PC-3 (cell line): ENCODE measurements at regions not wholly inside any gene's neighbourhood (a gene's known extent, or its start where the extent isn't known, plus 50 kb on each side); places are given as distances from the start of the nearest gene placed in this dataset.

Experiments used
- ATAC-seq: fragments of 200-7000 bp; cut with Tn5 transposase; 2 replicates; pipeline ENCODE4 v1.9.1; 2020; ENCODE audit warnings: mild to moderate bottlenecking, moderate library complexity
- BruUV-seq: library from RNA; stranded (reverse); fragments of 400-500 nt; replicated peaks from 2 replicates; lab custom pipeline; 2021; lab: Mats Ljungman, UMichigan
- CTCF ChIA-PET: fragments of 300-600 bp; sonication (Branson Sonifier 250); formaldehyde crosslinking; loops from one replicate; lab custom pipeline; 2022; ENCODE audit warnings: antibody characterized with exemption; lab: Charles Lee
- POLR2A ChIA-PET: fragments of 300-600 bp; sonication (Branson Sonifier 250); formaldehyde crosslinking; loops from one replicate; lab custom pipeline; 2022; ENCODE audit warnings: antibody characterized with exemption; ENCODE audit not compliant: unreplicated experiment; lab: Charles Lee
- DNase-seq: peaks from one replicate; pipeline ENCODE4 v3.0.0-alpha.2; 2015
- H2AFZ ChIP-seq: fragments of 300-600 bp; sonication (generic); 2 replicates; pipeline ENCODE4 v1.6.0; 2016; ENCODE audit warnings: antibody characterized with exemption, low read length
- H3F3A ChIP-seq: fragments of 300-600 bp; sonication (generic); one replicate; pipeline ENCODE4 v1.6.0; 2017; ENCODE audit warnings: antibody characterized with exemption, low read length, control low read depth, mild to moderate bottlenecking; ENCODE audit not compliant: unreplicated experiment
- H3K27ac ChIP-seq: fragments of 300-600 bp; sonication (generic); 2 replicates; pipeline ENCODE4 v1.5.1; 2016; ENCODE audit warnings: mild to moderate bottlenecking, low read length
- H3K27me3 ChIP-seq: fragments of 300-600 bp; sonication (generic); 2 replicates; pipeline ENCODE4 v1.6.1; 2016; ENCODE audit warnings: low read length, mixed read lengths
- H3K36me3 ChIP-seq: fragments of 300-600 bp; sonication (generic); 2 replicates; pipeline ENCODE4 v1.6.1; 2016; ENCODE audit warnings: low read depth, mixed run types, low read length, mixed read lengths
- H3K4me1 ChIP-seq: fragments of 300-600 bp; sonication (generic); 2 replicates; pipeline ENCODE4 v1.5.1; 2016; ENCODE audit warnings: low read length; ENCODE audit not compliant: insufficient read depth
- H3K4me2 ChIP-seq: fragments of 300-600 bp; sonication (generic); 2 replicates; pipeline ENCODE4 v1.6.0; 2016; ENCODE audit warnings: low read length
- H3K4me3 ChIP-seq: fragments of 300-600 bp; sonication (generic); 2 replicates; pipeline ENCODE4 v1.5.1; 2016; ENCODE audit warnings: mild to moderate bottlenecking, low read length, mixed read lengths
- H3K79me2 ChIP-seq: fragments of 300-600 bp; sonication (generic); 2 replicates; pipeline ENCODE4 v1.6.1; 2017; ENCODE audit warnings: low read length, mixed read lengths
- H3K9ac ChIP-seq: fragments of 300-600 bp; sonication (generic); 2 replicates; pipeline ENCODE4 v1.6.0; 2016; ENCODE audit warnings: mild to moderate bottlenecking, low read length
- H3K9me2 ChIP-seq: fragments of 300-600 bp; sonication (generic); replicated peaks from 2 replicates; pipeline ENCODE4 v1.6.1; 2016; ENCODE audit warnings: mixed run types, low read length, mixed read lengths
- H3K9me3 ChIP-seq: fragments of 300-600 bp; sonication (generic); 2 replicates; pipeline ENCODE4 v1.6.1; 2016; ENCODE audit warnings: low read length, mixed read lengths
- H4K20me1 ChIP-seq: fragments of 300-600 bp; sonication (generic); 2 replicates; pipeline ENCODE4 v1.6.1; 2016; ENCODE audit warnings: low read length, mixed read lengths
- EZH2 ChIP-seq: fragments of 300-600 bp; sonication (generic); IDR thresholded peaks from one replicate; pipeline ENCODE4 v1.6.1; 2017; ENCODE audit warnings: antibody characterized with exemption, mild to moderate bottlenecking, low read length; ENCODE audit not compliant: unreplicated experiment
- EZH2phosphoT487 ChIP-seq: fragments of 300-600 bp; sonication (generic); IDR thresholded peaks from 2 replicates; pipeline ENCODE4 v1.6.1; 2018; ENCODE audit warnings: mild to moderate bottlenecking, antibody characterized with exemption, low read length, borderline replicate concordance
- intact Hi-C: fragments of 100-400 bp; cut with micrococcal nuclease; formaldehyde crosslinking; loops from 2 replicates; pipeline ENCODE4 v1.9.0; 2023
- TF ChIP-seq, protein P1 (sequence below): fragments of 300-600 bp; sonication (generic); conservative IDR thresholded peaks from 2 replicates; pipeline ENCODE4 v1.5.1; 2017; ENCODE audit warnings: antibody characterized with exemption, low read depth, mild to moderate bottlenecking, low read length

DNA sequence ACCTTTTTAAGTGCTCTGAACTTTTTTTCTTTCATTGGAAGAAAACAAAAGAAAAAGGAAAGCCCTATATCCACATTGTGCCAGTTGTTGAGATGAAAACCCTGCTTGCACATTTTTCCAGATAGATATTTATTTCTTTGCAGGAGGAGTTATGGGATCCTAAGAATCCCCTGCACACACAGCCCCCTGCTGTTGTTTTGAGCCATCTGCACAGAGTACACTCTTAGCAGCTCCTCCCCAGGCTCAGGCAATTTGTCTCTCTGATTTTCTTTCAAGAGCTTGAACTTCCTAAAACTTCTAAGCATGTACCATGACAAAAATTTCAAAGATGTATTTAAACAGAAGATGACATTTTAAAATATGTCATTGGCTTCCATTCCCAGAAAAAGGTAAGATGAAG lies 436.9 kb downstream of the METTL4 start:
- BruUV-seq, result no TSS peak
- Histone ChIP-seq H3K9me3 (no peaks in the 10 kb centered on the region), H4K20me1 (no peaks in the 10 kb centered on the region), H3K4me2 (no peak overlapping the region), H3K4me3 (no peak overlapping the region), H3K79me2 (no peaks in the 10 kb centered on the region), H3K4me1 (peaks cover 4% of the 10 kb centered on the region), H3K27me3 (no peaks in the 10 kb centered on the region), H2AFZ (no peak overlapping the region), H3F3A (no peaks in the 10 kb centered on the region), H3K36me3 (no peaks in the 10 kb centered on the region), H3K27ac (no peak overlapping the region), H3K9me2 (no peaks in the 10 kb centered on the region), H3K9ac (no peak overlapping the region)
- ChIA-PET CTCF (interaction anchor here (0.7 to 0.8 kb wide), 2 partner anchors 30 to 55 kb away, joined by 4 to 11 read pairs; no protein-coding TSS in a partner anchor), POLR2A (interaction anchor here (0.6 kb wide), 1 partner anchor 10 kb away, joined by 3 read pairs; no protein-coding TSS in a partner anchor)
- ATAC-seq (peak; percentile 77), DNase-seq (no peak)
- intact Hi-C loops, result no loop called here
- TF ChIP-seq, protein P1, sequence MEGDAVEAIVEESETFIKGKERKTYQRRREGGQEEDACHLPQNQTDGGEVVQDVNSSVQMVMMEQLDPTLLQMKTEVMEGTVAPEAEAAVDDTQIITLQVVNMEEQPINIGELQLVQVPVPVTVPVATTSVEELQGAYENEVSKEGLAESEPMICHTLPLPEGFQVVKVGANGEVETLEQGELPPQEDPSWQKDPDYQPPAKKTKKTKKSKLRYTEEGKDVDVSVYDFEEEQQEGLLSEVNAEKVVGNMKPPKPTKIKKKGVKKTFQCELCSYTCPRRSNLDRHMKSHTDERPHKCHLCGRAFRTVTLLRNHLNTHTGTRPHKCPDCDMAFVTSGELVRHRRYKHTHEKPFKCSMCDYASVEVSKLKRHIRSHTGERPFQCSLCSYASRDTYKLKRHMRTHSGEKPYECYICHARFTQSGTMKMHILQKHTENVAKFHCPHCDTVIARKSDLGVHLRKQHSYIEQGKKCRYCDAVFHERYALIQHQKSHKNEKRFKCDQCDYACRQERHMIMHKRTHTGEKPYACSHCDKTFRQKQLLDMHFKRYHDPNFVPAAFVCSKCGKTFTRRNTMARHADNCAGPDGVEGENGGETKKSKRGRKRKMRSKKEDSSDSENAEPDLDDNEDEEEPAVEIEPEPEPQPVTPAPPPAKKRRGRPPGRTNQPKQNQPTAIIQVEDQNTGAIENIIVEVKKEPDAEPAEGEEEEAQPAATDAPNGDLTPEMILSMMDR, result peak; percentile 40; the same call in 1 of the 2 replicates
- no peak for TF ChIP-seq EZH2phosphoT487

DNA sequence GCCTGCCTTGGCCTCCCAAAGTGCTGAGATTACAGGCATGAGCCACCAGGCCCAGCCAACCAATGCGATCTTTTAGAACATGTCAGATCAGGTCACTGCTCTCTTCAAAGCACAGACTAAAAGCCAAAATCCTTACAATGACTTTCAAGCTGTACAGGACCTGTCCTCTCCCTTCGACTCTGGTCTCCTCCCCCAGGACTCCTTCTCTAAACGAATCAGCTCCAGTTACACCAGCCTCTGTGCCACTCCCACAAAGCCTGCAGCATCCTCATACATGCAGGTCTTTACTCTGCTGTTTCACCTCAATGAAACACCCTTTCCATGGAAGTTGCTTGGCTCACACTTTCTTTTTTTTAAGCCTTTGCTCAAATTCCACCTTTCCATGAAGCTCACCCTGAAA lies 436.0 kb downstream of the METTL4 start:
- intact Hi-C loops, result no loop called here
- no peaks in the 10 kb centered on the region for H3K9me2 ChIP-seq
- no peaks in the 10 kb centered on the region for H3K9me3 ChIP-seq
- H3K36me3 ChIP-seq, result no peaks in the 10 kb centered on the region
- DNase-seq (no peak), ATAC-seq (no peak)
- no peak overlapping the region for H3K4me2 ChIP-seq
- no peak overlapping the region for H2AFZ ChIP-seq
- ChIA-PET CTCF (no interaction called here), POLR2A (no interaction called here)
- TF ChIP-seq, protein P1, result no peak
- TF ChIP-seq EZH2phosphoT487 (no peak), EZH2 (no peak)
- no peaks in the 10 kb centered on the region for H4K20me1 ChIP-seq
- no peaks in the 10 kb centered on the region for H3K27me3 ChIP-seq
- BruUV-seq, result no TSS peak
- H3K27ac ChIP-seq, result no peak overlapping the region
- no peaks in the 10 kb centered on the region for H3K79me2 ChIP-seq
- H3F3A ChIP-seq, result no peaks in the 10 kb centered on the region
- H3K4me3 ChIP-seq, result no peak overlapping the region
- no peak overlapping the region for H3K9ac ChIP-seq
- H3K4me1 ChIP-seq, result peaks cover 13% of the 10 kb centered on the region

DNA sequence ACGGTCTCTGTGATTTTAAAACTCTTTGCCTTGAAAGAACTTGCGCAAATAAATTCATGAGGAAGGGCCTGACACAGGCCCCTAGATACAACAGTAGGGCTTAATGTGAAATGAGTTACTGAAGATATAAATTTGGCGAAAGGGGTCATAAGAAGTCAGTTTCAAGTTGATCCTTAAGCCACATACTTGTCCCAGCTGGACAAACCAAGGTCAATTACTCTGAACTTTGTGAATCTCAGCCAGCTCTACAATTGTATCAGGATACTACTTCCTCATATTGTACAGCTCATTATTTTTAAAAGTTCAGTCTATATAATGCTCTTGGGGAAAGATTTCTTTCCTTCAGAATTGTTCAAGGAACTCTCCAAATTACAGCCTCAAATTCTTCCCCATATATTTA lies 432.8 kb downstream of the METTL4 start:
- intact Hi-C loops, result no loop called here
- ATAC-seq, result no peak
- POLR2A ChIA-PET, result no interaction called here

More for the DNA sequence above, 432.8 kb downstream of the METTL4 start:
- no peak overlapping the region for H3K27ac ChIP-seq
- no peak overlapping the region for H3K4me3 ChIP-seq
- H3K4me1 ChIP-seq, result peaks cover 18% of the 10 kb centered on the region
- DNase-seq, result no peak
- H3K36me3 ChIP-seq, result no peaks in the 10 kb centered on the region
- H3K9me2 ChIP-seq, result no peaks in the 10 kb centered on the region
- H3K4me2 ChIP-seq, result no peak overlapping the region
- no peaks in the 10 kb centered on the region for H3K79me2 ChIP-seq
- TF ChIP-seq EZH2 (no peak), EZH2phosphoT487 (no peak)
- TF ChIP-seq, protein P1, result no peak
- H3K9ac ChIP-seq, result no peak overlapping the region
- no TSS peak for BruUV-seq
- no peaks in the 10 kb centered on the region for H3K27me3 ChIP-seq
- no peaks in the 10 kb centered on the region for H4K20me1 ChIP-seq
- H3K9me3 ChIP-seq, result no peaks in the 10 kb centered on the region
- no peaks in the 10 kb centered on the region for H3F3A ChIP-seq
- no peak overlapping the region for H2AFZ ChIP-seq
- CTCF ChIA-PET, result no interaction called here
